ENCODE measurements at regions not wholly inside any gene's neighbourhood (a gene's known extent, or its start where the extent isn't known, plus 50 kb on each side); places are given as distances from the start of the nearest gene placed in this dataset.

DNA sequence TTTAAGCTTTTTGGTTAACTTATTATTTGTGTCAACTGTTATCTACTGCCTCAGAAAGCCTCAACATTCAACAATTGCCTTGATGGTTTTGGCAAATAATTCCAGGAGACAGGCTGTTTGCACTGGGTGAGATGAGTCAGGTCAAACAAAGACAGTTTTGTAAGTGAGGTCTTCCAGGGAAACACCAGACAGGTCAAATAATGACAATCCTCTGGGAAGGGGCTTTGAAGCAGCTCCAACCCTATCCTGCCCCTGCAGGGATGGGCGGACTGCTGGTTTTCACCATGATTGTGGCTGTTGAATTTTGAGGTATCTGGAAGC is 79.4 kb upstream of the PRR23E start (continued):
- TF ChIP-seq ZNF615 (CRISPR knock-in tag; IDR thresholded peaks at IDR 0.05; ENCODE audit: borderline replicate concordance) (no peak), ZNF12 (CRISPR knock-in tag; IDR thresholded peaks at IDR 0.05) (0 out of 2 replicates have a peak, but pooled peaks have one; percentile 39), ZNF253 (CRISPR knock-in tag; IDR thresholded peaks at IDR 0.05; ENCODE audit: borderline replicate concordance) (no peak), TEAD2 (CRISPR knock-in tag; IDR thresholded peaks at IDR 0.05) (no peak), SKIL (CRISPR knock-in tag; IDR thresholded peaks at IDR 0.05; ENCODE audit: borderline replicate concordance) (peak; percentile 79), SP1 (IDR thresholded peaks at IDR 0.05) (no peak), SP1 (CRISPR knock-in tag; IDR thresholded peaks at IDR 0.05) (no peak), AGO2 (optimal IDR thresholded peaks at IDR 0.05; ENCODE audit: low read depth, low read length) (no peak), NR2F1 (CRISPR knock-in tag; IDR thresholded peaks at IDR 0.05) (no peak), ARNTL (CRISPR knock-in tag; IDR thresholded peaks at IDR 0.05) (no peak), MIXL1 (CRISPR knock-in tag; IDR thresholded peaks at IDR 0.05) (no peak), ZNF737 (CRISPR knock-in tag; IDR thresholded peaks at IDR 0.05; ENCODE audit: borderline replicate concordance) (no peak), HNRNPK (IDR thresholded peaks at IDR 0.05; ENCODE audit: low read depth, low read length, poor library complexity, severe bottlenecking) (no peak), ZNF543 (CRISPR knock-in tag; IDR thresholded peaks at IDR 0.05) (no peak), ZNF333 (CRISPR knock-in tag; IDR thresholded peaks at IDR 0.05; ENCODE audit: borderline replicate concordance) (no peak), RFXANK (CRISPR knock-in tag; IDR thresholded peaks at IDR 0.05) (no peak), ZNF530 (CRISPR knock-in tag; IDR thresholded peaks at IDR 0.05; ENCODE audit: low read depth) (no peak), ZNF547 (CRISPR knock-in tag; IDR thresholded peaks at IDR 0.05) (no peak), ZNF335 (CRISPR knock-in tag; IDR thresholded peaks at IDR 0.05) (no peak), ZSCAN29 (CRISPR knock-in tag; conservative IDR thresholded peaks at IDR 0.05) (no peak), TBL1XR1 (IDR thresholded peaks at IDR 0.05; ENCODE audit: borderline replicate concordance, low read length, partially characterized antibody) (no peak), ZNF234 (CRISPR knock-in tag; conservative IDR thresholded peaks at IDR 0.05) (no peak), MTA3 (CRISPR knock-in tag; IDR thresholded peaks at IDR 0.05) (no peak), CBX5 (CRISPR knock-in tag; IDR thresholded peaks at IDR 0.05; ENCODE audit: borderline replicate concordance) (no peak; the same call in 1 of the 2 replicates), RFX5 (IDR thresholded peaks at IDR 0.05; ENCODE audit: low read depth, low read length) (no peak), KDM2A (CRISPR knock-in tag; IDR thresholded peaks at IDR 0.05; ENCODE audit: borderline replicate concordance, low read depth) (no peak), MTF1 (CRISPR knock-in tag; IDR thresholded peaks at IDR 0.05) (no peak), ZSCAN9 (CRISPR knock-in tag; IDR thresholded peaks at IDR 0.05; ENCODE audit: borderline replicate concordance) (no peak), ETV5 (CRISPR knock-in tag; IDR thresholded peaks at IDR 0.05; ENCODE audit: borderline replicate concordance) (peak; percentile 34; the same call in 1 of the 2 replicates), PCBP1 (IDR thresholded peaks at IDR 0.05; ENCODE audit: borderline replicate concordance, low read depth, low read length) (no peak), ZNF766 (CRISPR knock-in tag; IDR thresholded peaks at IDR 0.05; ENCODE audit: borderline replicate concordance) (no peak), ZNF891 (CRISPR knock-in tag; IDR thresholded peaks at IDR 0.05) (no peak), NFIB (CRISPR knock-in tag; IDR thresholded peaks at IDR 0.05; ENCODE audit: borderline replicate concordance) (no peak)
- TF ChIP-seq, protein P1, sequence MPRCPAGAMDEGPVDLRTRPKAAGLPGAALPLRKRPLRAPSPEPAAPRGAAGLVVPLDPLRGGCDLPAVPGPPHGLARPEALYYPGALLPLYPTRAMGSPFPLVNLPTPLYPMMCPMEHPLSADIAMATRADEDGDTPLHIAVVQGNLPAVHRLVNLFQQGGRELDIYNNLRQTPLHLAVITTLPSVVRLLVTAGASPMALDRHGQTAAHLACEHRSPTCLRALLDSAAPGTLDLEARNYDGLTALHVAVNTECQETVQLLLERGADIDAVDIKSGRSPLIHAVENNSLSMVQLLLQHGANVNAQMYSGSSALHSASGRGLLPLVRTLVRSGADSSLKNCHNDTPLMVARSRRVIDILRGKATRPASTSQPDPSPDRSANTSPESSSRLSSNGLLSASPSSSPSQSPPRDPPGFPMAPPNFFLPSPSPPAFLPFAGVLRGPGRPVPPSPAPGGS (CRISPR knock-in tag; IDR thresholded peaks at IDR 0.05): no peak
